ENCODE measurements at regions not wholly inside any gene's neighbourhood (a gene's known extent, or its start where the extent isn't known, plus 50 kb on each side); places are given as distances from the start of the nearest gene placed in this dataset.
A peak's percentile ranks its signal among the peaks of the same experiment; 100 is the strongest.
"Not testable (repeated sequence)": the region's sequence is repeated elsewhere in the genome, so short reads cannot be mapped to it uniquely, and the experiment has no call there.

- no peak for DNase-seq
These were observed 58.9 kb downstream of the DHRS2 start for GRCh38 chr14:23694949-23695663.

GRCh38 chr14:23695664-23695999 lies 59.5 kb downstream of the DHRS2 start:
- no peak for DNase-seq

GRCh38 chr14:23696701-23697239 lies 60.6 kb downstream of the DHRS2 start:
- no peak for DNase-seq

- DNase-seq = no peak
These were observed 61.5 kb downstream of the DHRS2 start for GRCh38 chr14:23697680-23698079.

GRCh38 chr14:23702656-23703426 lies 66.7 kb downstream of the DHRS2 start:
- no peak for DNase-seq

GRCh38 chr14:23704890-23705289 lies 68.7 kb downstream of the DHRS2 start:
- DNase-seq = peak; percentile 12

- no peak for DNase-seq
These were observed 71.3 kb downstream of the DHRS2 start for GRCh38 chr14:23707415-23707814.

- DNase-seq = no peak
These were observed 72.2 kb downstream of the DHRS2 start for GRCh38 chr14:23708343-23708742.

GRCh38 chr14:23709923-23710322 lies 73.8 kb downstream of the DHRS2 start:
- DNase-seq = no peak

- DNase-seq = no peak
These were observed 76.1 kb downstream of the DHRS2 start for GRCh38 chr14:23712287-23712686.

- DNase-seq = no peak
These were observed 83.2 kb downstream of the DHRS2 start for GRCh38 chr14:23719225-23719985.

- no peak for DNase-seq
These were observed 86.5 kb downstream of the DHRS2 start for GRCh38 chr14:23722675-23723074.

- DNase-seq = no peak
These were observed 87.7 kb downstream of the DHRS2 start for GRCh38 chr14:23723911-23724310.

- DNase-seq = no peak
These were observed 89.4 kb downstream of the DHRS2 start for GRCh38 chr14:23725528-23725927.

GRCh38 chr14:23725980-23726710 lies 90.0 kb downstream of the DHRS2 start:
- no peak for DNase-seq

- DNase-seq = no peak
These were observed 91.6 kb downstream of the DHRS2 start for GRCh38 chr14:23727566-23728335.

GRCh38 chr14:23728791-23729190 lies 92.6 kb downstream of the DHRS2 start:
- no peak for DNase-seq

GRCh38 chr14:23729720-23730387 lies 93.7 kb downstream of the DHRS2 start:
- no peak for DNase-seq

GRCh38 chr14:23735394-23735793 lies 99.2 kb downstream of the DHRS2 start:
- no peak for DNase-seq

- DNase-seq = not testable (repeated sequence)
These were observed 108.2 kb downstream of the DHRS2 start for GRCh38 chr14:23744368-23744767.

GRCh38 chr14:23750357-23750756 lies 114.2 kb downstream of the DHRS2 start:
- peak; percentile 30 for DNase-seq

All from NCI-H2171 (cell line).